ENCODE measurements at regions not wholly inside any gene's neighbourhood (a gene's known extent, or its start where the extent isn't known, plus 50 kb on each side); places are given as distances from the start of the nearest gene placed in this dataset.

GRCh38 chr1:95604771-95605170, 370.8 kb downstream of the RWDD3 start:
- H3K9me1 ChIP-seq (ENCODE audit: control insufficient read depth, insufficient read depth, low read length), result no peaks in the 10 kb centered on the region
- H3K9ac ChIP-seq (ENCODE audit: insufficient read depth in 1 of 2, low read depth in 2 of 2, low read length in 2 of 2), result no peak overlapping the region
- no peaks in the 10 kb centered on the region for H3K36me3 ChIP-seq (ENCODE audit: control insufficient read depth, insufficient read depth, low read length)
- H3K4me2 ChIP-seq (ENCODE audit: insufficient read depth, low read length), result no peak overlapping the region
- no peak for TF ChIP-seq BHLHE40 (IDR thresholded peaks at IDR 0.05; ENCODE audit: low read length)
- no peak for TF ChIP-seq ADNP (tag; IDR thresholded peaks at IDR 0.05)
- TF ChIP-seq ZNF436 (CRISPR knock-in tag; IDR thresholded peaks at IDR 0.05), result no peak
- no peak for TF ChIP-seq RBM14 (IDR thresholded peaks at IDR 0.05; ENCODE audit: borderline replicate concordance, insufficient read depth, low read depth, low read length)
- TF ChIP-seq NFE2 (IDR thresholded peaks at IDR 0.05; ENCODE audit: low read depth), result no peak
- TF ChIP-seq ZNF445 (CRISPR knock-in tag; IDR thresholded peaks at IDR 0.05; ENCODE audit: low read depth), result no peak
- no peak for TF ChIP-seq ATF3 (IDR thresholded peaks at IDR 0.05)
- no peak for TF ChIP-seq ATF3 (CRISPR knock-in tag; conservative IDR thresholded peaks at IDR 0.05)
- TF ChIP-seq DMBX1 (CRISPR knock-in tag; IDR thresholded peaks at IDR 0.05; ENCODE audit: borderline replicate concordance), result no peak
- TF ChIP-seq ZNF586 (CRISPR knock-in tag; conservative IDR thresholded peaks at IDR 0.05), result no peak
- no peak for TF ChIP-seq TFAP4 (CRISPR knock-in tag; IDR thresholded peaks at IDR 0.05; ENCODE audit: borderline replicate concordance)
- no peak for TF ChIP-seq RUNX1 (IDR thresholded peaks at IDR 0.05; ENCODE audit: low read depth)
- no peak for TF ChIP-seq RBM39 (optimal IDR thresholded peaks at IDR 0.05; ENCODE audit: low read depth, low read length)
- no peak for TF ChIP-seq ZHX1 (conservative IDR thresholded peaks at IDR 0.05; ENCODE audit: low read length)
- no peak for TF ChIP-seq PCBP1 (IDR thresholded peaks at IDR 0.05; ENCODE audit: low read depth, low read length, poor library complexity, severe bottlenecking)
- TF ChIP-seq NFATC3 (IDR thresholded peaks at IDR 0.05), result no peak
- no peak for TF ChIP-seq BDP1 (IDR thresholded peaks at IDR 0.05; ENCODE audit: insufficient read depth, insufficient read length)
- no peak for TF ChIP-seq ATF4 (CRISPR knock-in tag; IDR thresholded peaks at IDR 0.05)
- TF ChIP-seq ETV6 (IDR thresholded peaks at IDR 0.05; ENCODE audit: borderline replicate concordance in 1 of 2, low read depth in 2 of 2, low read length in 1 of 2), result no peak
- no peak for TF ChIP-seq ETV6 (CRISPR knock-in tag; IDR thresholded peaks at IDR 0.05; ENCODE audit: borderline replicate concordance)
- ChIA-PET CTCF (ENCODE audit: low intra/inter-chr PET ratio) (no interaction called here), POLR2A (no interaction called here)
- DNase-seq (ENCODE audit: extremely low read depth in 1 of 4, low spot score in 3 of 4) (no peak), FAIRE-seq (no peak), ATAC-seq (no peak)
- WGBS (ENCODE audit: insufficient coverage, low coverage, missing lambda C conversion rate), result 0% methylated on average over 3 of the region's 3 CpGs
- no peaks in the 10 kb centered on the region for H3K27me3 ChIP-seq (ENCODE audit: control insufficient read depth in 2 of 2, insufficient read depth in 2 of 2, low read length in 2 of 2)
- H3K27ac ChIP-seq (ENCODE audit: extremely low read depth, low read depth, low read length), result no peak overlapping the region
- no peak overlapping the region for H2AFZ ChIP-seq (ENCODE audit: low read depth, low read length)
- H3K9me3 ChIP-seq (replicated peaks; ENCODE audit: control insufficient read depth, insufficient read depth, low read depth, low read length), result no peaks in the 10 kb centered on the region
- intact Hi-C loops (cut with micrococcal nuclease) (no loop called here), in situ Hi-C loops (cut with MboI) (no loop called here)
- no TSS peak for BruUV-seq (replicated peaks)
- H3K4me3 ChIP-seq, result no peak overlapping the region
- no peaks in the 10 kb centered on the region for H3K79me2 ChIP-seq (ENCODE audit: control insufficient read depth, insufficient read depth, low read length)
- H4K20me1 ChIP-seq (replicated peaks; ENCODE audit: control insufficient read depth, insufficient read depth, low read length), result no peaks in the 10 kb centered on the region
- H3K4me1 ChIP-seq (replicated peaks in 1 of 2; ENCODE audit: control insufficient read depth in 2 of 2, insufficient read depth in 2 of 2, low read length in 2 of 2), result no peaks in the 10 kb centered on the region
